ENCODE measurements at regions not wholly inside any gene's neighbourhood (a gene's known extent, or its start where the extent isn't known, plus 50 kb on each side); places are given as distances from the start of the nearest gene placed in this dataset.

DNA sequence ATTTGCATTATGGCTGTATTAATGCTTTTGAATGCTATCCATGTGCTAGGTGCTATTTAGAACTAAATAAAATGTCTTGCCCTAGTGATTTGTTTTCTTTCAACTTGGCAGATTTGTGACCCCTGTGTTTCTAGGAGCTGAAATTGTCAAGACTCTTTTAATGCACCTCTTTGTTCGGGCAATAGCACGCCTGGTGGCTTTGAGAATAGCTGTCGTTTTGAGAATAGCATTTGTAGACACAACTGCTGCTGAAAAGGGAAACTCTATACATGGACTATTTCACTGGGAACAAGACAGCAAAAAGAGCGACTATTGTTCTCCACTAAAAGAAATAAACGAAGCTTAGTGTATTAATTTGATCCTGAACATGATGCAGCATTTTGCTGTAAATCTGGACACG lies 352.1 kb upstream of the ZNF521 start:
- no peak for DNase-seq (ENCODE audit: low read depth)
- TF ChIP-seq, protein P1, sequence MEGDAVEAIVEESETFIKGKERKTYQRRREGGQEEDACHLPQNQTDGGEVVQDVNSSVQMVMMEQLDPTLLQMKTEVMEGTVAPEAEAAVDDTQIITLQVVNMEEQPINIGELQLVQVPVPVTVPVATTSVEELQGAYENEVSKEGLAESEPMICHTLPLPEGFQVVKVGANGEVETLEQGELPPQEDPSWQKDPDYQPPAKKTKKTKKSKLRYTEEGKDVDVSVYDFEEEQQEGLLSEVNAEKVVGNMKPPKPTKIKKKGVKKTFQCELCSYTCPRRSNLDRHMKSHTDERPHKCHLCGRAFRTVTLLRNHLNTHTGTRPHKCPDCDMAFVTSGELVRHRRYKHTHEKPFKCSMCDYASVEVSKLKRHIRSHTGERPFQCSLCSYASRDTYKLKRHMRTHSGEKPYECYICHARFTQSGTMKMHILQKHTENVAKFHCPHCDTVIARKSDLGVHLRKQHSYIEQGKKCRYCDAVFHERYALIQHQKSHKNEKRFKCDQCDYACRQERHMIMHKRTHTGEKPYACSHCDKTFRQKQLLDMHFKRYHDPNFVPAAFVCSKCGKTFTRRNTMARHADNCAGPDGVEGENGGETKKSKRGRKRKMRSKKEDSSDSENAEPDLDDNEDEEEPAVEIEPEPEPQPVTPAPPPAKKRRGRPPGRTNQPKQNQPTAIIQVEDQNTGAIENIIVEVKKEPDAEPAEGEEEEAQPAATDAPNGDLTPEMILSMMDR (IDR thresholded peaks at IDR 0.05; ENCODE audit: low read depth, low read length, missing control alignments) = no peak
- H3K4me3 ChIP-seq (ENCODE audit: low read depth, low read length) = no peak overlapping the region

DNA sequence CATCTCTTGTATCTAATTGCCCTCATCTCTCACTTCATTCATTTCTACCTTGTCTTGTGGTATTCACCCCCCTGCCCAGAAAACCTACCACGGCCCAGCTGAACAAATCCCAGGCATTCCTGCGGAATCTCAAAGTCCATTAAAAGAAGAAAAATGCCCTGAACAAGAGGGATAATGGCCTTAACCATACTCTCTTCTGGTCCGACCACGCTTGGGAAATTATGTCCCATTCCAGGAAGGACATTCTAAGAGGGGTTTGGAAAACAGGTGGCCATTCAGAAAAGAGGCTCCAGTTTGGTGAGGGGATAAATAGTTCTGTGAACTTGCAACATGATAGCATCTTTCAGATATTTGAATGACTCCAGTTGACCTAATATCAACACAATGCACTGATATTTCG lies 349.9 kb upstream of the ZNF521 start:
- TF ChIP-seq, protein P1 (IDR thresholded peaks at IDR 0.05; ENCODE audit: low read depth, low read length, missing control alignments) = no peak
- H3K4me3 ChIP-seq (ENCODE audit: low read depth, low read length) = no peak overlapping the region
- no peak for DNase-seq (ENCODE audit: low read depth)

DNA sequence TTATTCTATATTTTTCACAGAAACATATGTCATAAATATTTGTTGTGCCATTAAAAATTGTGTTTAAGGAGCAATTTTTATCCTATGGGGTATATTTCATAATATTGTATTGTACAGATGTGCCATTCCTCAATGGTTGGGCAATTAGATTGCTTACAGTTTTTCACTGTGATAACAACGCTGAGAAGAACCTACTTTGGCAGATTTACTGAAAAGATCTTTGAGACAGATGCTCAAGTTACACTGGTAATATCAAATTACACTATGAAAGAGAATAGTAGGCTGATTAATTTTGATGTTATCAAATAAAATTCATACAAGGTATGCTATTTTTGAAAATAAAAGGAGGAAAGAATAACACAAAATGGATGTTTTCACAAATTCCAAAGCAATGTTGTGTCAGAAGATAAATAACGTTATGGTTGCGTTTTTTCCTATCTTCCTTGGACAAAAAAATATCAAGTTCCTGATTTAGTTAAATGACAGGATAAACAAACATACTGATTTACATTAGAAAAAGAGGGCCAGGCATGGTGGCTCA lies 335.1 kb upstream of the ZNF521 start:
- H3K4me3 ChIP-seq (ENCODE audit: low read depth, low read length) = no peak overlapping the region
- TF ChIP-seq, protein P1 (IDR thresholded peaks at IDR 0.05; ENCODE audit: low read depth, low read length, missing control alignments) = no peak
- no peak for DNase-seq (ENCODE audit: low read depth)

DNA sequence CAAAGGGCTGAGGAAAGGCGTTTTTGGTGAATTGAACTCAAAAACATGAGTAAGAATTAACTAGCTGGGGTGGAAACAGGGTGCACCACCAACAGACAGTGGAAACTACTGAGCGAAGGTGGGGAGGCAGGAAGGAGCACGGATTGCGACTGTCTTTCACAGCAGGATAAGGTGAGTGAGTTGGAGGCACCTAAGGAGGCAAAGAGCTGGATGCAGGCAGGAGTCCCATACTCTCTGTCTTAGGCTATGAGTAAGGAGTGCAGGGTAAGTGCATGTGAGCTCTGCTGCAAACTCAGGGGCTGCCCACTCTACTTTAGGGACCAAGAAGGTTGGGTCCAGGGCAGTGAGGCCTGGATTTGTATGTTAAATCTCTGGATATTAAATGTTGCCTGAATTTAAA lies 333.1 kb upstream of the ZNF521 start:
- TF ChIP-seq, protein P1 (IDR thresholded peaks at IDR 0.05; ENCODE audit: low read depth, low read length, missing control alignments) = no peak
- DNase-seq (ENCODE audit: low read depth) = no peak
- H3K4me3 ChIP-seq (ENCODE audit: low read depth, low read length) = no peak overlapping the region

DNA sequence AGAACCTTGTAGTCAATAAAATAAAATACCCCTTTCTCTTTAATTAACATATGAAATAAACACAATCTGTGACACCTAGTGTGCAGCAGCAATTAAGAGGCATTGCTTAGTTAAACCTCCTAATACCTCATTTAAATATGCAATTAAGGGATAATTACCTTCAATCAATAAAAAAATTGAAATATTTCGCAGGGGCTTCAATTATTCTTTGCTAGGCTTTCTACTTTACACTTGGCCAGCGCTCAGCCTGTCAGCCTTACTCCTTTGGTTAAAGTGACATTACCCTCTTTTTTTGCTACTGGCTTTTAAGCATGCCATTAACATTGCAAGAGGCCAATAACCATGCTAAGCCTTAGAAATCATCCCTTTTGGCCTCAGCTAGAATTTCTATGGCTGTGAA lies 327.5 kb upstream of the ZNF521 start:
- no peak for DNase-seq (ENCODE audit: low read depth)
- H3K4me3 ChIP-seq (ENCODE audit: low read depth, low read length) = no peak overlapping the region
- TF ChIP-seq, protein P1 (IDR thresholded peaks at IDR 0.05; ENCODE audit: low read depth, low read length, missing control alignments) = no peak

DNA sequence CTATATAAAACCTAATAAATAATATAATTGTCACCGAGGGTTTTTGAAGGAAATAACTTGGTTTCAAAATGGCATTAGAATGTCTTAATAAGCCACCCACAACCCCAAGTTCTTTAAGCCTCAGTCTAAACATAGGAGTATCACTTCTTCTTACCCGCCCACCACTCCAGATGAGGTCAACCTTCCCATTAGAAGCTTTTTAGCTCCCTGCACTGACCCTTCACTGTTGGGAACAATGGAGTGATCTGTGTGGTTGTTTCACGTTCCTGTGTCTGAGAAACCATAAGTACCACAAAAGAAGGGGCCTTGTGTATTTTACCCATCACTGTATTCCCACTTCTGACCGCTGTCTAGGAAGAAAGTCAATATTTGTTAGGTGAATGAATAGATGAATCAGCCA lies 326.3 kb upstream of the ZNF521 start:
- TF ChIP-seq, protein P1 (IDR thresholded peaks at IDR 0.05; ENCODE audit: low read depth, low read length, missing control alignments) = no peak
- DNase-seq (ENCODE audit: low read depth) = no peak
- no peak overlapping the region for H3K4me3 ChIP-seq (ENCODE audit: low read depth, low read length)

DNA sequence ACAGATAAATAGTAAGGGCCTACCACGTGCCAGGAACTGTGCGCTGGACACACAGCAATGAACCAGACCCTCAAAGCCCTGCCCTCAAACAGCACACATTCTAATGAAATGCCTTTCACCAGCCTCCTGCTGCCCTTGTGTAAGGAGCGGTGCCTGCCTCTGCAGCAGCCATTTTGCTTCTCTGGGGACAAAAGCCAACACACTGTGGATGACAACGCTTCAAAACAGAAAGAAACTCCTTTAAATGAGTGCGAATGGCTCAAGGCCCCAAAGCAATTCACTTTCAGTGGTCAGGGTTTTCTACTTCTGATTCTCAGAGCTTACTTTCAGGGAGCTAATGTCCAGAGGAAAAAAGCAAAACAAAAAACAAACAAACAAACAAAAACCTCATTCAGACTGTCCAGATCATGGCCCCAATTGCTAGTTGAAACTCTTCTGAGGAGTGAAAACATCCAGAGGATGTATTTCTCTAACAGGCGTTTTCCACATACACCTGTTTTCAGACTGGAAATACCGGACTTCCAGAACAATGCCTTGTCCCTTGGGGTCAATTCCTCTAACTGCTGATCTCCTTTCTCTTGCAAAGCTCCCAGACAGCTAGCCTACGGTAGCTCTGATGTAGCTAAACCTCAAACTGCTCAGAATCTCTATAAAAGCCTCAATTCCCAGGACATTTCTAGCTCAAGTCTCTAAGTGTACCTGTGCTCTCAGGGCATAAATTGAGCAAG lies 323.3 kb upstream of the ZNF521 start:
- TF ChIP-seq, protein P1 (IDR thresholded peaks at IDR 0.05; ENCODE audit: low read depth, low read length, missing control alignments) = no peak
- DNase-seq (ENCODE audit: low read depth) = no peak
- no peak overlapping the region for H3K4me3 ChIP-seq (ENCODE audit: low read depth, low read length)

All from GM12864 (cell line).